ENCODE measurements at regions not wholly inside any gene's neighbourhood (a gene's known extent, or its start where the extent isn't known, plus 50 kb on each side); places are given as distances from the start of the nearest gene placed in this dataset.

GRCh38 chr5:152534641-152535040 is 129.6 kb upstream of the NMUR2 start:
- Histone ChIP-seq H3K4me3 (ENCODE audit: insufficient read depth, low read depth, low read length) (no peak overlapping the region), H3K9ac (ENCODE audit: low read length) (no peak overlapping the region), H3K4me1 (ENCODE audit: insufficient read depth, low read length) (no peaks in the 10 kb centered on the region), H4K20me1 (ENCODE audit: insufficient read depth, low read length) (no peaks in the 10 kb centered on the region), H3K4me2 (ENCODE audit: low read length) (no peak overlapping the region), H2AFZ (ENCODE audit: low read depth, low read length) (no peak overlapping the region), H3K79me2 (ENCODE audit: insufficient read depth, low read length) (no peaks in the 10 kb centered on the region), H3K9me3 (ENCODE audit: insufficient read depth, low read depth, low read length) (no peaks in the 10 kb centered on the region), H3K27me3 (ENCODE audit: insufficient read depth, low read length) (no peaks in the 10 kb centered on the region), H3K27ac (ENCODE audit: low read depth, low read length) (no peak overlapping the region), H3K36me3 (ENCODE audit: insufficient read depth, low read length) (no peaks in the 10 kb centered on the region)
- no peak for TF ChIP-seq CTCF (IDR thresholded peaks at IDR 0.05; ENCODE audit: insufficient read depth, low read depth, low read length)
- TF ChIP-seq EZH2 (IDR thresholded peaks at IDR 0.05; ENCODE audit: insufficient read depth, low read length), result no peak
- Mint-ChIP-seq H3K36me3 (ENCODE audit: low read depth, unreplicated experiment) (no peaks in the 10 kb centered on the region), H3K4me3 (ENCODE audit: unreplicated experiment) (no peak overlapping the region), H3K27ac (ENCODE audit: unreplicated experiment) (no peak overlapping the region), H3K27me3 (ENCODE audit: low read depth, unreplicated experiment) (no peaks in the 10 kb centered on the region), H3K4me1 (ENCODE audit: low read depth, unreplicated experiment) (peaks cover 1% of the 10 kb centered on the region), H3K9me3 (ENCODE audit: unreplicated experiment) (no peaks in the 10 kb centered on the region)
- FAIRE-seq (no peak), DNase-seq (ENCODE audit: low read depth) (no peak)

- H3K9me3 ChIP-seq (ENCODE audit: insufficient read depth, low read depth, low read length), result no peaks in the 10 kb centered on the region
- no peak overlapping the region for H3K4me3 Mint-ChIP-seq (ENCODE audit: unreplicated experiment)
- no peak overlapping the region for H3K27ac Mint-ChIP-seq (ENCODE audit: unreplicated experiment)
- no peaks in the 10 kb centered on the region for H3K36me3 Mint-ChIP-seq (ENCODE audit: low read depth, unreplicated experiment)
- FAIRE-seq (no peak), DNase-seq (ENCODE audit: low read depth) (peak; percentile 12)
- H3K4me1 ChIP-seq (ENCODE audit: insufficient read depth, low read length), result no peaks in the 10 kb centered on the region
- no peak overlapping the region for H3K4me3 ChIP-seq (ENCODE audit: insufficient read depth, low read depth, low read length)
- no peak overlapping the region for H3K4me2 ChIP-seq (ENCODE audit: low read length)
- no peaks in the 10 kb centered on the region for H4K20me1 ChIP-seq (ENCODE audit: insufficient read depth, low read length)
- H3K27me3 Mint-ChIP-seq (ENCODE audit: low read depth, unreplicated experiment), result peaks cover 3% of the 10 kb centered on the region
- H2AFZ ChIP-seq (ENCODE audit: low read depth, low read length), result no peak overlapping the region
- H3K9ac ChIP-seq (ENCODE audit: low read length), result no peak overlapping the region
- no peaks in the 10 kb centered on the region for H3K9me3 Mint-ChIP-seq (ENCODE audit: unreplicated experiment)
- no peak for TF ChIP-seq CTCF (IDR thresholded peaks at IDR 0.05; ENCODE audit: insufficient read depth, low read depth, low read length)
- no peak for TF ChIP-seq EZH2 (IDR thresholded peaks at IDR 0.05; ENCODE audit: insufficient read depth, low read length)
- no peaks in the 10 kb centered on the region for H3K36me3 ChIP-seq (ENCODE audit: insufficient read depth, low read length)
- H3K79me2 ChIP-seq (ENCODE audit: insufficient read depth, low read length), result no peaks in the 10 kb centered on the region
- no peaks in the 10 kb centered on the region for H3K27me3 ChIP-seq (ENCODE audit: insufficient read depth, low read length)
- H3K4me1 Mint-ChIP-seq (ENCODE audit: low read depth, unreplicated experiment), result no peaks in the 10 kb centered on the region
- H3K27ac ChIP-seq (ENCODE audit: low read depth, low read length), result no peak overlapping the region
Observed at GRCh38 chr5:152542741-152543140, 137.7 kb upstream of the NMUR2 start.

GRCh38 chr5:152546493-152546892 is 141.4 kb upstream of the NMUR2 start:
- Histone ChIP-seq H4K20me1 (ENCODE audit: insufficient read depth, low read length) (no peaks in the 10 kb centered on the region), H3K27ac (ENCODE audit: low read depth, low read length) (no peak overlapping the region), H3K4me2 (ENCODE audit: low read length) (no peak overlapping the region), H3K9ac (ENCODE audit: low read length) (no peak overlapping the region), H3K4me3 (ENCODE audit: insufficient read depth, low read depth, low read length) (no peak overlapping the region), H2AFZ (ENCODE audit: low read depth, low read length) (no peak overlapping the region), H3K79me2 (ENCODE audit: insufficient read depth, low read length) (no peaks in the 10 kb centered on the region), H3K36me3 (ENCODE audit: insufficient read depth, low read length) (no peaks in the 10 kb centered on the region), H3K9me3 (ENCODE audit: insufficient read depth, low read depth, low read length) (no peaks in the 10 kb centered on the region), H3K4me1 (ENCODE audit: insufficient read depth, low read length) (no peaks in the 10 kb centered on the region), H3K27me3 (ENCODE audit: insufficient read depth, low read length) (no peaks in the 10 kb centered on the region)
- FAIRE-seq (no peak), DNase-seq (ENCODE audit: low read depth) (no peak)
- no peak overlapping the region for H3K27ac Mint-ChIP-seq (ENCODE audit: unreplicated experiment)
- H3K27me3 Mint-ChIP-seq (ENCODE audit: low read depth, unreplicated experiment), result peaks cover 3% of the 10 kb centered on the region
- no peak for TF ChIP-seq EZH2 (IDR thresholded peaks at IDR 0.05; ENCODE audit: insufficient read depth, low read length)
- TF ChIP-seq CTCF (IDR thresholded peaks at IDR 0.05; ENCODE audit: insufficient read depth, low read depth, low read length), result no peak
- H3K4me1 Mint-ChIP-seq (ENCODE audit: low read depth, unreplicated experiment), result no peaks in the 10 kb centered on the region
- no peaks in the 10 kb centered on the region for H3K36me3 Mint-ChIP-seq (ENCODE audit: low read depth, unreplicated experiment)
- H3K9me3 Mint-ChIP-seq (ENCODE audit: unreplicated experiment), result no peaks in the 10 kb centered on the region
- H3K4me3 Mint-ChIP-seq (ENCODE audit: unreplicated experiment), result no peak overlapping the region

Measured in astrocyte (in vitro differentiated cells and primary cell).